KOPT-K1 (cell line): ENCODE measurements at regions not wholly inside any gene's neighbourhood (a gene's known extent, or its start where the extent isn't known, plus 50 kb on each side); places are given as distances from the start of the nearest gene placed in this dataset.
"Not testable (repeated sequence)": the region's sequence is repeated elsewhere in the genome, so short reads cannot be mapped to it uniquely, and the experiment has no call there.

Experiments
- H3K27ac ChIP-seq: fragments of 200-600 bp; sonication (generic); 2 replicates; pipeline ENCODE4 v1.5.1; 2016; ENCODE audit warnings: antibody characterized with exemption, mild to moderate bottlenecking, low read depth, low read length; ENCODE audit not compliant: poor library complexity, severe bottlenecking
- H3K36me3 ChIP-seq: fragments of 200-600 bp; sonication (generic); 2 replicates; pipeline ENCODE4 v1.5.1; 2017; ENCODE audit warnings: antibody characterized with exemption, mild to moderate bottlenecking, low read length, moderate library complexity; ENCODE audit not compliant: insufficient read depth
- H3K9me3 ChIP-seq: fragments of 200-600 bp; sonication (generic); 2 replicates; pipeline ENCODE4 v1.5.1; 2017; ENCODE audit warnings: antibody characterized with exemption, low read length, mild to moderate bottlenecking; ENCODE audit not compliant: insufficient read depth, poor library complexity, severe bottlenecking

- Histone ChIP-seq H3K27ac (no peak overlapping the region), H3K36me3 (no peaks in the 10 kb centered on the region), H3K9me3 (no peaks in the 10 kb centered on the region)
Measured at GRCh38 chr4:154164931-154165839, 326.4 kb downstream of the DCHS2 start.

GRCh38 chr4:154160519-154161301 is 330.9 kb downstream of the DCHS2 start:
- H3K9me3 ChIP-seq = no peaks in the 10 kb centered on the region
- H3K27ac ChIP-seq = no peak overlapping the region

GRCh38 chr4:154158361-154159155 is 333.0 kb downstream of the DCHS2 start:
- Histone ChIP-seq H3K27ac (no peak overlapping the region), H3K36me3 (no peaks in the 10 kb centered on the region), H3K9me3 (no peaks in the 10 kb centered on the region)

More at GRCh38 chr4:154160519-154161301, 330.9 kb downstream of the DCHS2 start:
- no peaks in the 10 kb centered on the region for H3K36me3 ChIP-seq

GRCh38 chr4:154152546-154152945 is 339.1 kb downstream of the DCHS2 start:
- no peak overlapping the region for H3K27ac ChIP-seq

GRCh38 chr4:154149236-154149635 is 342.4 kb downstream of the DCHS2 start:
- not testable (repeated sequence) for H3K36me3 ChIP-seq, H3K9me3 ChIP-seq, H3K27ac ChIP-seq

More at GRCh38 chr4:154152546-154152945, 339.1 kb downstream of the DCHS2 start:
- Histone ChIP-seq H3K36me3 (no peaks in the 10 kb centered on the region), H3K9me3 (no peaks in the 10 kb centered on the region)

GRCh38 chr4:154143720-154144119 is 347.9 kb downstream of the DCHS2 start:
- H3K27ac ChIP-seq = no peak overlapping the region
- H3K9me3 ChIP-seq = no peaks in the 10 kb centered on the region
- H3K36me3 ChIP-seq = no peaks in the 10 kb centered on the region

GRCh38 chr4:154142664-154143063 is 348.9 kb downstream of the DCHS2 start:
- Histone ChIP-seq H3K36me3 (no peaks in the 10 kb centered on the region), H3K27ac (no peak overlapping the region), H3K9me3 (no peaks in the 10 kb centered on the region)

- no peak overlapping the region for H3K27ac ChIP-seq
- no peaks in the 10 kb centered on the region for H3K36me3 ChIP-seq
- H3K9me3 ChIP-seq = no peaks in the 10 kb centered on the region
Measured at GRCh38 chr4:154140869-154141268, 350.7 kb downstream of the DCHS2 start.

- Histone ChIP-seq H3K9me3 (no peaks in the 10 kb centered on the region), H3K27ac (no peak overlapping the region), H3K36me3 (no peaks in the 10 kb centered on the region)
Measured at GRCh38 chr4:154137320-154137905, 348.5 kb upstream of the SFRP2 start.

- no peaks in the 10 kb centered on the region for H3K36me3 ChIP-seq
- no peaks in the 10 kb centered on the region for H3K9me3 ChIP-seq
- H3K27ac ChIP-seq = no peak overlapping the region
Measured at GRCh38 chr4:154135576-154135975, 346.7 kb upstream of the SFRP2 start.

GRCh38 chr4:154132406-154132805 is 343.5 kb upstream of the SFRP2 start:
- H3K36me3 ChIP-seq = no peaks in the 10 kb centered on the region
- no peak overlapping the region for H3K27ac ChIP-seq
- no peaks in the 10 kb centered on the region for H3K9me3 ChIP-seq

GRCh38 chr4:154126276-154126675 is 337.4 kb upstream of the SFRP2 start:
- Histone ChIP-seq H3K9me3 (no peaks in the 10 kb centered on the region), H3K36me3 (no peaks in the 10 kb centered on the region), H3K27ac (no peak overlapping the region)

- H3K27ac ChIP-seq = no peak overlapping the region
- no peaks in the 10 kb centered on the region for H3K36me3 ChIP-seq
- H3K9me3 ChIP-seq = no peaks in the 10 kb centered on the region
Measured at GRCh38 chr4:154125340-154125739, 336.5 kb upstream of the SFRP2 start.

GRCh38 chr4:154124539-154125255 is 335.8 kb upstream of the SFRP2 start:
- Histone ChIP-seq H3K36me3 (no peaks in the 10 kb centered on the region), H3K27ac (no peak overlapping the region), H3K9me3 (no peaks in the 10 kb centered on the region)
